HG03460 (cell line): ENCODE measurements at regions not wholly inside any gene's neighbourhood (a gene's known extent, or its start where the extent isn't known, plus 50 kb on each side); places are given as distances from the start of the nearest gene placed in this dataset.
A peak's percentile ranks its signal among the peaks of the same experiment; 100 is the strongest.

Experiments
- ATAC-seq: cut with Tn5 transposase; IDR thresholded peaks from one replicate; pipeline ENCODE4 v1.9.1; 2021; ENCODE audit not compliant: unreplicated experiment

- ATAC-seq = no peak
These were observed 61.0 kb downstream of the GTPBP8 start for GRCh38 chr3:113051787-113052186.

DNA sequence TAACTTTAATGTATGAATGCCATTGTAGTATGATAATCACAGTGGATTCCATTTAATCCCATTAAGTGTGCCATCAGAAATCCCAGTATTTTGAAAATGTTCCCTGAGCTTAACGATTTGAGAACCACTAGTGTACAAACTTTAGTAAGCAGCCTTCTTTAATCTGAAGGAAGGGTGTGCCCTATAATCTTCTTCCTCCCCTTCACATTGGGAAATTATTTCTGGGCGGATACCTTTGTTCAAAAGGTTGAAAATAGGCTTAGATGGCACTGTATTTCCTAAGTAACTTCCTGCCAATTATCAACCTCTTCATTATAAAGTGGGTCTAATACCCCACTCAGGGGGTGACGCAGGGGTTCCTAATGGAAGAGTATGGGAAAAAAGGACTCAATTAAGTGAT is 62.4 kb downstream of the GTPBP8 start:
- no peak for ATAC-seq

GRCh38 chr3:113054552-113054951 is 63.8 kb downstream of the GTPBP8 start:
- ATAC-seq = no peak

GRCh38 chr3:113055201-113055600 is 64.4 kb downstream of the GTPBP8 start:
- no peak for ATAC-seq

DNA sequence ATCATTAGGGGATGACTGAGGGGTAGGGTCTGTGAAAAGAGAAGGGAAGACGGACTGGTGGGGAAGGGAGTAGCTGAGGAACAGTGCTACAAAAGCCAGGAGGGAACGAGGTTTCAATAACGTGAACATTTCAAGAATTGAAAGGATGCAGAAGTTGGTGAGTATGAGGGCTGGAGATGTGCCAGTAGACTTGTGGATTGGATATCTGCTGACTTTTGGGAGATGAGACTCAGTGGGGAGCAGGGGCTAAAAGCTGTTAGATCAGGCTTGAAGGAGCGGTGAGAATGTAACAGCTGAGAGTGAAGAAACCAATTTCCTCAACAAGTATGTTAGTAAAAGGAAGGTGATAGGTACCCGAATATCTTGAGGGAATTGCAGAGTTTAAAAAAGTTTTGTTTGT is 65.2 kb downstream of the GTPBP8 start:
- no peak for ATAC-seq

DNA sequence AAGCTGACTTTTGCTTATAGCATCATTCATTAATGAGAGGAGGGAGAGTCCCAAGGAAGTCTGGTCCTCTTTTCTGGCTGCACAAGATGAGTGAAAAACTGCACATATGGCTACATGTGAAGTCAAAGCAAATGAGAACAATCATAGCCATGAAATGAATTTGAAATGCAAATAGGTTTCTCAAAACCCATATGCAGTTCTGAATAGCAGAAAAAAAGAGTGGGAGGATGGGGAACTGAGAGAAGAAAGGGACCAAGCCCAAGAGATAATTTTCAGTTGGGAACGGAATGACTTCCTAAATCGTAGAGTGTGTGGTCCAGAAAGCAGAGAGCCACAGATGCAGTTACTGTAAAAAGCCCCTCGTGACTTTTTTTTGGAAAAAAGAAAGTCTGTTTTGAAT is 66.3 kb downstream of the GTPBP8 start:
- ATAC-seq = peak; percentile 75

GRCh38 chr3:113058188-113058587 is 67.4 kb downstream of the GTPBP8 start:
- ATAC-seq = no peak

GRCh38 chr3:113062705-113063104 is 71.9 kb downstream of the GTPBP8 start:
- ATAC-seq = no peak

DNA sequence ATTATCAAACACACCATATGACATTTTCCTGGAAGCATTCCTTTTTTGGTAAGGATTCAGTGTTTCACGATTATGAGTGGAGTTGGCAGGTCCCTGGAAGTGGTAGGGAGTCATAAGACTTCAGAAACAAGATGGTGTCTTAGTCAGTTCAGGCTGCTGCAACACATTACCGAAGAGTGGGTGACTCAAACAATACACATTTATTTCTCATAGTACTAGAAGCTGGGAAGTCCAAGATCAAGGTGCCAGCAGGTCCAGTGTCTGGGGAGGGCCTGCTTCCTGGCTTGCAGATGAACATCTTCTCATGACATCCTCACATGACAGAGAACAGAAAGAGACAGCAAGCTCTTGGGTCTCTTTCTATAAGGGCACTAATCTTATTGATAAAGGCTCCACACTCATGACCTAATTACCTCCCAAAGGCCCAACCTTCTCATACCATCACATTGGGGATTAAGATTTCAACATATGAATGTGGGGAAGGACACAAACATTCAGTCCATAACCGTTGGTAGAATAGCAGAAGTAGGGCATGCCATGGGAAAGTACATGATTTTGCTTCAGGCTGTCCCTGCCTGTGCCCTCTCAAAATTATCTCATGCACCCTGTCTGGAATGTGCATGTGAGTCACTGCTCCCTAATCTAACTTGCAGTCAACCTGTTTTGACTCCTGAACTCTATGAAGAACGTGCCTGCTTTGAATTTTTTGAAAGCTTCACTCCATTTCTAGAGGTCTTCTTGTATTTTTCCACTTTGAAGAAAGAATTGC is 72.5 kb downstream of the GTPBP8 start:
- no peak for ATAC-seq

GRCh38 chr3:113064183-113064582 is 73.4 kb downstream of the GTPBP8 start:
- ATAC-seq = no peak

DNA sequence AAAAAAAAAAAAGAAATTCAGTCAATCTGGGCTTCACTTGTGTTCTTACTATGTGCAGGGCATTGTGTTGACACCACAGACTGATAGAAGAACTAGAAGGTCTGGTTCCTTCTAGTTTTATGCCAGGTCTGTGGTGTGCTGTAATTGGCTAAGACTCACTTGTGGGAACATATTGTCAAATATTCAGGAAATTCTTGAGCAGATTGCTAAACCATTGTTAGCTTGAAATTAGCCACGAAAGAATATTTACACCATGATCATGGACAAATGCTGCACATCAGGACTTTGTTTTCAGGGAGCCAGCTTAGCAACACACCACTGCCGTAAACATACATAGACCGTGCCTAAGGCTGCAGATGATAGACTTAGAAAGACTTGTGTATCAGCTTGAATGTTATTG is 74.6 kb downstream of the GTPBP8 start:
- ATAC-seq = no peak

- no peak for ATAC-seq
These were observed 79.4 kb downstream of the GTPBP8 start for GRCh38 chr3:113070072-113070640.

DNA sequence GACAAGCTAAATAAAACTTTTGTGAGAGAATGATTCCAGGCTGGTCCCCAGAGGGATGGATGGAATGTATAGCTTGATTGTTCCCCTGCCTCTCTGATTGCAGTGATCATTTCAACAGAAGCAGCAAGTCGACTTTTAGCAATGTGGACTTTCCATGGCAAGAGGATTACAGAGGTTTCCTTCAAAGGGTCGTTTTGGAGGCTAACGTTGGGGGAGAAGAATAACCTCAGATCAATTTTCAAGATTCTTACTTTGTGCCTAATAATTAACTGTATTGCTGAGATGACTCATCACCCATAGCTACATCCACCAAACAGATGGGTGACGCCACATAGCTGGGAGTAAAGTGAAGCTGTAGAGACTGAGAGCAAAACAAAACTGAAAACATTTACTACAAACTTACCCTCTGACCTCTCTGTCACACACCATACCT is 79.9 kb downstream of the GTPBP8 start:
- ATAC-seq = peak; percentile 99

GRCh38 chr3:113075588-113075987 is 84.8 kb downstream of the GTPBP8 start:
- ATAC-seq = no peak

- ATAC-seq = peak; percentile 80
These were observed 88.6 kb downstream of the GTPBP8 start for GRCh38 chr3:113079218-113079961.

- ATAC-seq = no peak
These were observed 94.0 kb downstream of the GTPBP8 start for GRCh38 chr3:113084777-113085176.

DNA sequence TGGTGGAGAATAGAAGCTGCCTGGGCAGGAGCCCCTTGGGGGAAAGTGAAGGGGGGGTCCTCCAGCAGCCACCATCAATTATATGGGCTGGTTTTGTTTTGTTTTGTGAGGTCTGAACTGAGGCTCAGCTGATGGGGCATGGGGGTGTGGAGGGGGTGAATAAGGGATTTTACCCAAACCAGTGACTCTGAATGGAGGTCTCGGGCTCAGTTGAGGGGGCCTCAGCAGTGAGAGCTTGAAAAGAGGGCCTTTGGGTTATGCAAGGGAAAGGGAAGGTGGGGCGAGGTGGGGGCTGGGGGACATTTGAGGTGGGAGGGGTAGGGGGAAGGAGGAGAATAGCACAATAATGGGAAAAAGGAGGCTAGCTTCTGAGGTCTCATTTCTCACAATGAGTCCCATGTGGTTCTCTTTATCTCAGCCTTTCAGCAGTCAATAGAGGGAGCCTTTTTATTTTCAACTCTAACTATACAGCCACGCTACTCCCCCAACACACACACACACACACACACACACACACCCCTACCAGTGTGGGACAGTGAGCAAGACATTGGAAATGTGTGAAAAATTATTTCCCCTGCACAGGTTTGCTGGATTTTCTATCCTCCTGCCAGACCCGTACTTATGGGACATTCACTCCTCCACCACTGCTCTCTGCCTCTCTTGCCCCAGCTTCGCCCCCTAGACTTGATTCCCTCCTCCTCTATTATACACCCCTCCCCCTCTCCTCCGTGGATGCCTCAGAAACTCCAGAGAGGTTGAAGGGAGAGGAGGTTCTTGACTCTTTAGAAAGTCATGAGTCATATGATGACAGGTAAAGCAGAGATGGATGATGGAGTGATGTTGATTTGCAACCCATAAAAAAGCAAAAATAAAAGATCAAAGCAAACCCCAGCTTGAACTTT is 96.0 kb downstream of the GTPBP8 start:
- ATAC-seq = no peak

- ATAC-seq = no peak
These were observed 97.8 kb downstream of the GTPBP8 start for GRCh38 chr3:113088616-113089015.

DNA sequence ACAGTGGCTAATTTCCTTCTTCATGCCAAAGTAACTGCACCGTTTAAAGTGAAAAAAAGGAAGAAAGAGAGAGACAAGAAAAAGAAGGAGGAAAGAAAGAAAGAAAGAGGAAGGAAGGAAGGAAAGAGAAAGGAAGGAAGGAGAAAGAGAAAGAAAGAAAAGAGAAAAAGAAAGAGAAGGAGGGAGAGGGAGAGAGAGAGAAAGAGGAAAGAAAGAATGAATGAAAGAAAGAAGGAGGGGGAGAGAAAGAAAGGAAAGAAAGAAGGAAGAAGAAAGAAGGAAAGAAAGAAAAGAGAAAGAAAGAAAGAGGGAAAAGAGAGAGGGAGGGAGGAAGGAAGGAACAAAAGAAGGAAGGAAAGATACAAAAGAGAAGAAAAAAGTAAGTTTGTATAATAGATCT is 100.6 kb downstream of the GTPBP8 start:
- no peak for ATAC-seq

DNA sequence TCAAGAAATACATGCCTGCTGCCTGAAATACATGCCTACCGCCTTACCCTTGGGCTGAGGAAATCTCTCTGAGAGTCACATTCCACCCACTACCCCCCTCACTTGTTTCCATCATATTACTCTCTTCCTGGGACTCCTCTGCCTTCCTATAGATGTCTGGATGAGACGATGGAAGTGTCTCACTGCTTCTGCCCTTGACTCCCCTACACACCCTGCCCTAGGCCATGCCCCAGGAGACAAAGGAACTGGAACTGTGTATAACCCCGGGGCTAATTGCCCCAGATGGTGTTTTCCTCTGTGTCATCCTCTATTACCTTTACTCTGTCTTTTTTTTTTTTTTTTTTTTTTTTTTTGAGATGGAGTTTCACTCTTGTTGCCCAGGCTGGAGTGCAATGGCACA is 102.0 kb downstream of the GTPBP8 start:
- no peak for ATAC-seq
